Hepatocyte (in vitro differentiated cells): ENCODE measurements at regions not wholly inside any gene's neighbourhood (a gene's known extent, or its start where the extent isn't known, plus 50 kb on each side); places are given as distances from the start of the nearest gene placed in this dataset.

Experiments used
- CTCF ChIP-seq: fragments of 200-600 bp; sonication (generic); IDR thresholded peaks from 2 replicates; pipeline ENCODE4 v1.5.1; 2016; ENCODE audit warnings: antibody characterized with exemption, mild to moderate bottlenecking; ENCODE audit not compliant: poor library complexity
- EZH2 ChIP-seq: fragments of 200-600 bp; sonication (generic); IDR thresholded peaks from 2 replicates; pipeline ENCODE4 v1.6.1; 2016; ENCODE audit warnings: antibody characterized with exemption, mild to moderate bottlenecking, borderline replicate concordance

- TF ChIP-seq EZH2 (no peak), CTCF (no peak)
Observed at GRCh38 chr11:127339376-127339775, 338.8 kb upstream of the KIRREL3 start.
